ENCODE measurements at regions not wholly inside any gene's neighbourhood (a gene's known extent, or its start where the extent isn't known, plus 50 kb on each side); places are given as distances from the start of the nearest gene placed in this dataset.

- TF ChIP-seq CTCF (IDR thresholded peaks at IDR 0.05) (no peak), EP300 (IDR thresholded peaks at IDR 0.05) (no peak)
Observed at GRCh38 chr14:46322730-46323403, 328.7 kb downstream of the RPL10L start.
